H4 (cell line): ENCODE measurements at regions not wholly inside any gene's neighbourhood (a gene's known extent, or its start where the extent isn't known, plus 50 kb on each side); places are given as distances from the start of the nearest gene placed in this dataset.
A peak's percentile ranks its signal among the peaks of the same experiment; 100 is the strongest.

Experiments used
- DNase-seq: peaks from one replicate; pipeline ENCODE4 v3.0.0-alpha.2; 2015; ENCODE audit warnings: low spot score

- DNase-seq = peak; percentile 22
These were observed 765.3 kb downstream of the TBL1XR1 start for GRCh38 chr3:176431991-176432390.

GRCh38 chr3:176431038-176431418 is 766.3 kb downstream of the TBL1XR1 start:
- DNase-seq = no peak

- DNase-seq = peak; percentile 70
These were observed 766.8 kb downstream of the TBL1XR1 start for GRCh38 chr3:176430244-176431037.

- no peak for DNase-seq
These were observed 768.7 kb downstream of the TBL1XR1 start for GRCh38 chr3:176428552-176428951.

- no peak for DNase-seq
These were observed 770.9 kb downstream of the TBL1XR1 start for GRCh38 chr3:176426371-176426770.

- no peak for DNase-seq
These were observed 780.4 kb downstream of the TBL1XR1 start for GRCh38 chr3:176416870-176417269.

- DNase-seq = no peak
These were observed 781.5 kb downstream of the TBL1XR1 start for GRCh38 chr3:176415661-176416295.

- no peak for DNase-seq
These were observed 784.5 kb downstream of the TBL1XR1 start for GRCh38 chr3:176412771-176413170.

GRCh38 chr3:176403531-176403930 is 793.8 kb downstream of the TBL1XR1 start:
- no peak for DNase-seq

GRCh38 chr3:176401211-176401610 is 796.1 kb downstream of the TBL1XR1 start:
- DNase-seq = no peak

- no peak for DNase-seq
These were observed 798.1 kb downstream of the TBL1XR1 start for GRCh38 chr3:176399193-176399592.

GRCh38 chr3:176395240-176395639 is 802.0 kb downstream of the TBL1XR1 start:
- no peak for DNase-seq

- no peak for DNase-seq
These were observed 818.5 kb downstream of the TBL1XR1 start for GRCh38 chr3:176378789-176379188.

- no peak for DNase-seq
These were observed 820.8 kb downstream of the TBL1XR1 start for GRCh38 chr3:176376531-176376930.

- DNase-seq = no peak
These were observed 821.8 kb downstream of the TBL1XR1 start for GRCh38 chr3:176375519-176375918.

GRCh38 chr3:176362191-176362731 is 835.0 kb downstream of the TBL1XR1 start:
- DNase-seq = no peak

GRCh38 chr3:176359211-176359610 is 838.1 kb downstream of the TBL1XR1 start:
- no peak for DNase-seq

GRCh38 chr3:176357891-176358290 is 839.4 kb downstream of the TBL1XR1 start:
- no peak for DNase-seq

- no peak for DNase-seq
These were observed 842.4 kb downstream of the TBL1XR1 start for GRCh38 chr3:176354843-176355242.

- no peak for DNase-seq
These were observed 844.5 kb downstream of the TBL1XR1 start for GRCh38 chr3:176352716-176353334.

GRCh38 chr3:176351408-176351807 is 845.9 kb downstream of the TBL1XR1 start:
- no peak for DNase-seq

- DNase-seq = no peak
These were observed 847.6 kb downstream of the TBL1XR1 start for GRCh38 chr3:176349706-176350105.
